ENCODE measurements at regions not wholly inside any gene's neighbourhood (a gene's known extent, or its start where the extent isn't known, plus 50 kb on each side); places are given as distances from the start of the nearest gene placed in this dataset.

DNA sequence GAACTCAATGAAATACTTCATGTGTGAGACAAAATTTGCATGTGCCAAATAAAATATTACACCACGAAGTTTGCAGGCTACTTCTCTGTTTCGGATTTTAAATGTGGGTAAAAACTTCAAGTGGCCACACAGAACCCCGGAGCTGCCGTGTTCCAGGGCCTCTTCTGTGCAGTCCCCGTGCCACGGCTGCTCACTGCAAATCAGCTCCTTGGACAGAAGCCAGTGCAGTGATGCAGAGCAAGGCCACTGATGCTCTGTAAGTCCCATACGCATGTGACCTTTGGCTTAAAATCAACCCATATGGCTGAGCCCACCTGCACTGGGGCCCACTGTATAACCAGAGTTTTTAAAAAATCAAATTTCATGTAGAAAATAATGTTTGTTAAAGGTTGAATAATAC lies 1309.4 kb downstream of the TBC1D22A start:
- TF ChIP-seq, protein P1, sequence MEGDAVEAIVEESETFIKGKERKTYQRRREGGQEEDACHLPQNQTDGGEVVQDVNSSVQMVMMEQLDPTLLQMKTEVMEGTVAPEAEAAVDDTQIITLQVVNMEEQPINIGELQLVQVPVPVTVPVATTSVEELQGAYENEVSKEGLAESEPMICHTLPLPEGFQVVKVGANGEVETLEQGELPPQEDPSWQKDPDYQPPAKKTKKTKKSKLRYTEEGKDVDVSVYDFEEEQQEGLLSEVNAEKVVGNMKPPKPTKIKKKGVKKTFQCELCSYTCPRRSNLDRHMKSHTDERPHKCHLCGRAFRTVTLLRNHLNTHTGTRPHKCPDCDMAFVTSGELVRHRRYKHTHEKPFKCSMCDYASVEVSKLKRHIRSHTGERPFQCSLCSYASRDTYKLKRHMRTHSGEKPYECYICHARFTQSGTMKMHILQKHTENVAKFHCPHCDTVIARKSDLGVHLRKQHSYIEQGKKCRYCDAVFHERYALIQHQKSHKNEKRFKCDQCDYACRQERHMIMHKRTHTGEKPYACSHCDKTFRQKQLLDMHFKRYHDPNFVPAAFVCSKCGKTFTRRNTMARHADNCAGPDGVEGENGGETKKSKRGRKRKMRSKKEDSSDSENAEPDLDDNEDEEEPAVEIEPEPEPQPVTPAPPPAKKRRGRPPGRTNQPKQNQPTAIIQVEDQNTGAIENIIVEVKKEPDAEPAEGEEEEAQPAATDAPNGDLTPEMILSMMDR (IDR thresholded peaks at IDR 0.05): no peak
- no peak for TF ChIP-seq EZH2 (IDR thresholded peaks at IDR 0.05; ENCODE audit: borderline replicate concordance, insufficient read depth, low read depth, low read length, poor library complexity, severe bottlenecking)
